Muscle of leg (tissue), 3 donors: ENCODE measurements at regions not wholly inside any gene's neighbourhood (a gene's known extent, or its start where the extent isn't known, plus 50 kb on each side); places are given as distances from the start of the nearest gene placed in this dataset.
"Not testable (repeated sequence)": the region's sequence is repeated elsewhere in the genome, so short reads cannot be mapped to it uniquely, and the experiment has no call there.

Experiments
- DNase-seq: peaks from one replicate; pipeline ENCODE4 v3.0.0; 2013
- H3K27ac ChIP-seq: one replicate; pipeline ENCODE4 v1.5.1; 2013; ENCODE audit warnings: mild to moderate bottlenecking, low read length, control low read depth
- H3K27me3 ChIP-seq: one replicate; pipeline ENCODE4 v1.6.1; 2013; ENCODE audit warnings: low read length; ENCODE audit not compliant: control insufficient read depth, insufficient read depth
- H3K36me3 ChIP-seq: one replicate; pipeline ENCODE4 v1.6.1; 2013; ENCODE audit warnings: low read length; ENCODE audit not compliant: control insufficient read depth, insufficient read depth
- H3K4me1 ChIP-seq: one replicate; pipeline ENCODE4 v1.6.1; 2013; ENCODE audit warnings: low read length; ENCODE audit not compliant: control insufficient read depth, insufficient read depth
- H3K4me3 ChIP-seq: one replicate; pipeline ENCODE4 v1.5.1; 2013; ENCODE audit warnings: low read length, control low read depth
- H3K9me3 ChIP-seq: replicated peaks from 2 replicates; pipeline ENCODE4 v1.6.1; 2013; ENCODE audit warnings: low read depth, low read length; ENCODE audit not compliant: control insufficient read depth
- WGBS: methylation state at CpG from one replicate; pipeline ENCODE4 v1.1.5; 2013; ENCODE audit warnings: missing lambda C conversion rate; ENCODE audit not compliant: insufficient coverage; 5-methylcytosine and 5-hydroxymethylcytosine counted together

DNA sequence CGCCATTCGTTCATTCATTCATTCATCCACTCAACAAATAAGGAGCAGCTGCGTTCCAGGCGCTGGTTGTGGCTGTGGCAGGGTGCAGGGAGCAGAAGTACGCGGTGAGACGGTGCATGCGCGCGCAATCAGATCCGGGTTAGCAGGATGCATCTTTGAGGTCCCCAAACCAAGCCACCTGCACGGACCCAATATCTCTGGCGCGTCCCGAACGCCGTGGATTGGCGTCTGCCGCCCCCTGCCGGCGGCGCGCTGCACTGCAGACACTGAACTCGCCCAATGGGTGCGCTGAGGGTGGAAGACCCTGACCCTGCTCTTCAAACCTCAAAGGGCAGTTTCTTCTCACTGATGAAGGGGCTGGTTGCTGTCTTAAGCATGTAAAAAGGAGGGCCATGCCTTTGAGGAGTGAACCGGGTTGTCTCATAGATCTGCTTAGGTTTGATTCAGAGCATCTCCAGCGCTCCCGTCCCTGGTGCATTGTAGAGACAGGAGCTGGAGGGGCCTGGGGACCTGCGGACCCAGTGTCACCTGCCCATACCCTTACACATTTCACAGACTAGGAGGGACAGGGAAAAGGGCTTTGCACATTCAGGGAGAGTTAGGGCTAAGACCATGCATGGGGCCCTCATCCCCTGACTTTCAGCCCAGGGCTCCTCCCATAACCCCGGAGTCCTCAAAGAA lies 102.5 kb downstream of the RAMP3 start:
- WGBS = 8% methylated on average over 16 of the region's 30 CpGs
- Histone ChIP-seq H3K4me3 (no peak overlapping the region), H3K36me3 (no peaks in the 10 kb centered on the region), H3K9me3 (no peaks in the 10 kb centered on the region), H3K4me1 (no peaks in the 10 kb centered on the region), H3K27ac (no peak overlapping the region), H3K27me3 (peaks cover 10% of the 10 kb centered on the region)
- peak; percentile 31 for DNase-seq

DNA sequence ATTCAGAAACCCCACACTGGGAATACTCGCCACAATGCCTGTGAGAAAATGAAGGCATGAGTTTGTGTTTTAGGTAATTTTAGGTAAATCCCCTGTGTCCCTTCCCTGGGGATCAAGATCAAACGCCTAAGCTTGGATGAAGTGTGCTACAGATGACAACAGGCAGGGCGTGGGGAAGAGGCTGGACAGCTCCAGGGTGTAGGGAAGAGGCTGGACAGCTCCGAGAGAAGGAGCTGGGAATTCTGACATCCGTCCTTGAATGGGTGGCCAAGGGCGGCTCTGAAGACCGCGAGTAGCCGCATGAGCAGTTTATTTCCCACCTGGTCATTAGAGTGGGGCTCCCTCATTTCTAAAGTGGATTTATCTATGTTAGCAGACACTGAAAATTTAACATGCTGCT lies 109.7 kb downstream of the RAMP3 start:
- Histone ChIP-seq H3K27ac (no peak overlapping the region), H3K9me3 (no peaks in the 10 kb centered on the region), H3K27me3 (peaks cover 2% of the 10 kb centered on the region), H3K4me1 (no peaks in the 10 kb centered on the region), H3K4me3 (no peak overlapping the region), H3K36me3 (no peaks in the 10 kb centered on the region)
- DNase-seq = peak; percentile 32
- 51% methylated on average over 7 of the region's 9 CpGs for WGBS

- Histone ChIP-seq H3K27me3 (peaks cover 2% of the 10 kb centered on the region), H3K36me3 (no peaks in the 10 kb centered on the region), H3K4me3 (no peak overlapping the region), H3K27ac (no peak overlapping the region), H3K9me3 (no peaks in the 10 kb centered on the region), H3K4me1 (no peaks in the 10 kb centered on the region)
- no peak for DNase-seq
- WGBS = 79% methylated on average over 3 of the region's 3 CpGs
These were observed 110.4 kb downstream of the RAMP3 start for GRCh38 chr7:45268013-45268412.

DNA sequence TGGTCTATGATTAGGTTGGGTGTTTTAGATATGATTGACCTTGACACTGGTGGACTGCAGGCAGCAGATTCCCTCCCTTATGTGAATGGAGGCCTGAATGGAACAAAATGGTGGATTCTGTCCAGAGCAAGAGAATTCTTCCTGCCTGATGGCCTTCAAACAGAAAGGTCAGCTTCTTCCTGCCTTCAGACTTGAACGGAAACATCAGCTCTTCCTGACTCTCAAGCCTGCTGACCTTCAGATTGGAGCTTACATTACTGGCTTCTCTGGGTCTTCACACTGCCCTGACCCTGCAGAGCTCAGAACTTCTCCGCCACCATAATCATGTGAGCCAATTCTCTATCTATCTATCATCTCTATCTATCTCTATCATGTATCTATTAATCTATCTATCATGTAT lies 111.6 kb downstream of the RAMP3 start:
- no peak for DNase-seq
- Histone ChIP-seq H3K27me3 (peaks cover 2% of the 10 kb centered on the region), H3K9me3 (no peaks in the 10 kb centered on the region), H3K27ac (no peak overlapping the region), H3K4me3 (no peak overlapping the region), H3K4me1 (no peaks in the 10 kb centered on the region), H3K36me3 (no peaks in the 10 kb centered on the region)
- 88% methylated on average over 1 of the region's 2 CpGs for WGBS

- Histone ChIP-seq H3K27me3 (peaks cover 4% of the 10 kb centered on the region), H3K36me3 (no peaks in the 10 kb centered on the region), H3K9me3 (no peaks in the 10 kb centered on the region), H3K27ac (no peak overlapping the region), H3K4me1 (no peaks in the 10 kb centered on the region), H3K4me3 (no peak overlapping the region)
- no peak for DNase-seq
- 62% methylated on average over 4 of the region's 4 CpGs for WGBS
These were observed 121.3 kb downstream of the RAMP3 start for GRCh38 chr7:45278763-45279398.

DNA sequence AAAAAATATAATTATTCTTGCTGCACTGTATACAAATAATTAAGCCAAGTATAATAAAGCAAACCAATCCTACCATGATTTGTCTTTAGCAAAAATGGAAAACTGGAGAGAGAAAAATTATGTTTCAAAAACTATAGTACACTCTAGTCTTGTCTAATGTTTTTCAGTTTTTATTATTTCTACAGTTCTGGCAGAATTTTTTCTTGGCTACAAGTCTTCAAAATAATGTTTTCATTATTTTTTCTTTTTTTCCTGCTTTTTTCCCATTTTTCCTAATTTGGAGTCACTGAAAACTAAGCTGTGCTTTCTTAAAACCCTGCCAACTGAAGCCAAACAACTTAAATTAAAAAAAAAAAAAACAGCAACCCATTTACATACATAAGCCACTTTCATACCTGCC lies 132.0 kb downstream of the RAMP3 start:
- not testable (repeated sequence) for H3K27ac ChIP-seq, H3K4me1 ChIP-seq, H3K36me3 ChIP-seq, H3K4me3 ChIP-seq, H3K27me3 ChIP-seq
- peaks cover 14% of the 10 kb centered on the region for H3K9me3 ChIP-seq
- peak; percentile 57 for DNase-seq

DNA sequence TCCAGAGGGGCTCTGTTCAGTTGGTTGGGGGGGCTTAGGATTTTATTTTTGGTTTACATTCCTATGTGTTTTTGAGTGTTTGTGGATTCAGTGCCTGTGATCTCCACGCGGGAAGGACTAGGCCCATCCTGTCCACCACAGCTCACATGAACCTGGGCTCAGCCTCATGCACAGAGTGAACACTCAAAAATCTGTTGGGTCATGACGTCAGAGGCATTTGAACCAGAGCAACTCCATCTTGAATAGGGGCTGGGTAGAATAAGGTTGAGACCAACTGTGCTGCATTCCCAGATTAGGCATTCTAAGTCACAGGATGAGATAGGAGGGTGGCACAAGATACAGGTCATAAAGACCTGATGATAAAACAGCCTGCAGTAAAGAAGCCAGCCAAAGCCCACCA lies 133.3 kb downstream of the RAMP3 start:
- no peaks in the 10 kb centered on the region for H3K36me3 ChIP-seq
- no peak for DNase-seq
- H3K27me3 ChIP-seq = no peaks in the 10 kb centered on the region
- WGBS = 70% methylated on average over 2 of the region's 3 CpGs
- no peak overlapping the region for H3K4me3 ChIP-seq
- H3K27ac ChIP-seq = no peak overlapping the region
- H3K9me3 ChIP-seq = peaks cover 14% of the 10 kb centered on the region
- peaks cover 7% of the 10 kb centered on the region for H3K4me1 ChIP-seq

DNA sequence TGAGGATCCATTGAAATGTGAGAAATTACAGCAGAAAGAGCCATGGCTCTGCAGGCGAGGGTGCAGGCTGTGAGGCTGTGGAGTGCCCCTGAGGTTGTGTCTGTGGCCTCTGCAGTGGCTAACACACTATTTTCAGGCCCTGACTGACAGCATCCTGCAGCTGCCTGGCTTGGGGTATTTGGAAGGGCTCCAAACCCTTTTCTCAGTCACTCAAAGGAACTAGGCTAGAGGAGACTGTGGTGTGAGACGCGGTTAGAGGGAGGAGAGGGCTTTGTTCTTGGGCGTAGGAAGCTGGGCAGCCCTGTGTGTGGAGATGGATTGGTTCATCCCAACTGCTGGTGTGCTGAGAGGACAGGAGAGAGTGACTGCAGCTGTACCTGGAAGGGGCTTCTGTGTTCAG lies 134.9 kb downstream of the RAMP3 start:
- WGBS = 56% methylated on average over 4 of the region's 4 CpGs
- Histone ChIP-seq H3K4me3 (no peak overlapping the region), H3K36me3 (no peaks in the 10 kb centered on the region), H3K27ac (peak overlapping the region; percentile 49), H3K27me3 (no peaks in the 10 kb centered on the region), H3K9me3 (peaks cover 12% of the 10 kb centered on the region), H3K4me1 (peaks cover 7% of the 10 kb centered on the region)
- DNase-seq = peak; percentile 60

GRCh38 chr7:45293295-45293942 lies 135.8 kb downstream of the RAMP3 start:
- no peak overlapping the region for H3K27ac ChIP-seq
- no peaks in the 10 kb centered on the region for H3K27me3 ChIP-seq
- peaks cover 7% of the 10 kb centered on the region for H3K4me1 ChIP-seq
- peaks cover 3% of the 10 kb centered on the region for H3K9me3 ChIP-seq
- WGBS = 93% methylated on average over 2 of the region's 5 CpGs
- no peak overlapping the region for H3K4me3 ChIP-seq
- no peaks in the 10 kb centered on the region for H3K36me3 ChIP-seq
- peak; percentile 23 for DNase-seq

DNA sequence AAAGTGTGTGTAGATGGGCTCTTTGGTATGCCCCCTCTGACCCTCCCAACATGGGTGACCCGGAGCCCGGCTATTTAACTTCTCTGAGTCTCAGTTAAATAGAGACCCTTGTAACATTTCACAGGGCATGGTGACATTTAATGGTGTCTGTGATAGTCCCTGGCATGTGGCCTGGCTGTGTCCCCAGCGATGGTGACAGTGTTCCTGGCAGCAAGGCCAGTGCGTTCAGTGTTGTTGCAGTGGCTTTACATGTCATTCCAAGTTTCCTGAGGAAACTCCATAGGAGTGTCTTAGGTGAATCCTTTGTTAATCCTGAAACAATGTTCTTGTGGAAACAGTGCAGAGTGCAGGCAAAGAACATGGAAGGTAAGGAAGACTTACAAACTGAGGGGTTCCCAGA lies 137.0 kb downstream of the RAMP3 start:
- DNase-seq = no peak
- WGBS = 56% methylated on average over 2 of the region's 4 CpGs
- no peaks in the 10 kb centered on the region for H3K27me3 ChIP-seq
- peaks cover 7% of the 10 kb centered on the region for H3K4me1 ChIP-seq
- no peak overlapping the region for H3K27ac ChIP-seq
- no peaks in the 10 kb centered on the region for H3K36me3 ChIP-seq
- H3K9me3 ChIP-seq = no peaks in the 10 kb centered on the region
- H3K4me3 ChIP-seq = no peak overlapping the region
